ENCODE measurements at regions not wholly inside any gene's neighbourhood (a gene's known extent, or its start where the extent isn't known, plus 50 kb on each side); places are given as distances from the start of the nearest gene placed in this dataset.

DNA sequence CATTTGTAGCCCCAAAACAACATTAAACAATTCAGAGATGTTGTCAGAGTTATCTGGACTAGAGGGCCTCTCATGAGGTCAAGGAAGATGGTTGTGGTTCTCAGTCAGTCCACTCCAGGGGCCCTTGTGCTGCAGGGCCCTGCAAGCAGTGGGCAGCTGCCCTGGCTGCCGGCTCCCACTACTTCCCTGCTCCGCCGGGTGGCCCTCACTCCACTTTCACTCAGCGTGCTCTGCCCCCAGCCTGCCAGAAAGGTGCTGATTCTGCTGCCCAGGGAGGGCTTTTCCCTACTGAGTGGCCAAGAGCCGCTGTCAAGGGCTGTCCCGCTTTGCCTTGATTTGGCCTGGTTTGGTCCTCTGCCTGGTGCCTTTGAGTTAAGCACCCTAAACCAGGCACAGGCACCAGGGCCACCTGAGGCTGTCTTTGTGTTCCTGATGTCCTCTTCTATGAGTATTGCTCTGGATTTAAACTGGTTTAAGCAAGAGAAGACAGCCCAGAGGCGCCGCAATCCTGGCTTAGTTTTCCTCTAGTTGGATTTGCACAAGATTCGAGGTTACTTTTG is 117.2 kb downstream of the GADD45G start:
- DNase-seq (ENCODE audit: low read depth in 2 of 2), result no peak

DNA sequence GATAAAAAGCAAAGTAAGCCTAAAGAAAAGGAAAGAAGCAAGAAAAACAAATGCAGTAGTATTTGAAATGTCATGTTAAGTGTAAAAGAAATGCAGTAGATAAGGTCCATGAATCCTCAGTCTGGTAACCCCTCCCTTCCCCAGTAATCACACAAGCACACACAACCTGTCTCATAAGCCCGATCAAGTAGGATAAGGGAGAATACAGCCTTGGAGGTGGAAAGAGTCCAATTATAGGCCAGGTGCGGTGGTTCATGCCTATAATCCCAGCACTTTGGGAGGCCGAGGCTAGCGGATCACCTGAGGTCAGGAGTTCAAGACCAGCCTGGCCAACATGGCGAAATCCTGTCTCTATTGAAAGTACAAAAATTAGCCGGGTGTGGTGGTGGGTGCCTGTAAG is 117.9 kb downstream of the GADD45G start:
- DNase-seq (ENCODE audit: low read depth in 2 of 2), result no peak

DNA sequence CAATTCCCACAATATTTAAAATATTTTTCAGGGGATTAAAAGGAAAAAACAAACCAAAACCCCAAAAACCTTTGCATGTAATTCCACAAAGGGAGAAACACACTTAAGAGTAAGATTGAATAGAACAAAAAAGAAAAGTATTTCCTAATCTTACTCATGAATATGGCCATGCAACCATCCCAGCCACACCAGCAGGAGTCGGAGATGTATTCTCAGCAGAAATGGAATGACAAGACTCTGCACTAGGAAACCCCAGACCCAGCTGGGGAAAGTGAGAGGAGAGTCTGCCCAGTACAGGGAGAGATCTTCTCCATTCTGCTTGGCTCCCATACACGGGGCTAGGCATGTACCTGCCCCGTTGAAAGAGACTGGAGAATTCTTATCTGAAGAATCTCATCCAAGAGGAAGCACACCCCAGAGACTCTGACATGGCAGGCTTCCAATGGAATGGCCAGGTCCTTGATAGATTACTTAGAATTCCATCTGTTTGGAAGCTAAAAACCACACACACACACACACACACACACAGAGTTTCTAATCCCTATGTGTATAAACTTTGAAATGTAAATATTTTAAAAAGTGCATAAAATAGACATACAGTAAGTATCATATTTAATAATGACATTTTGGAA is 118.8 kb downstream of the GADD45G start:
- DNase-seq (ENCODE audit: low read depth in 2 of 2), result no peak

DNA sequence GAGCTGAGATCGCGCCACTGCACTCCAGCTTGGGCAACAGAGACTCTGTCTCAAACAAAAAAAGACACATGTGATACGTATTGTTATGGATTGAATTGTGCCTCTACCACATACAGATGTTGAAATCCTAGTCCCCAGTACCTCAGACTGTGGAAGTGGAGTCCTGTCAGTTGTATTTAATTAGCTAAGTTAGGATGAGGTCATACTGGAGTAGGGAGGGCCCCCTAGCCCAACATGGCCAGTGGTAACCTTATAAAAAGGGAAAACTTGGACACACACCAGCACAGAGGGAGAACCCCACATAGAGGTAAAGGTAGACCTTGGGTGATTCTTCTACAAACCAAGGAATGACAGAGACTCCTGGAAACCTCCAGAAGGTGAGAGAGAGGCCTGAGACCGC is 119.8 kb downstream of the GADD45G start:
- no peak for DNase-seq (ENCODE audit: low read depth in 2 of 2)

DNA sequence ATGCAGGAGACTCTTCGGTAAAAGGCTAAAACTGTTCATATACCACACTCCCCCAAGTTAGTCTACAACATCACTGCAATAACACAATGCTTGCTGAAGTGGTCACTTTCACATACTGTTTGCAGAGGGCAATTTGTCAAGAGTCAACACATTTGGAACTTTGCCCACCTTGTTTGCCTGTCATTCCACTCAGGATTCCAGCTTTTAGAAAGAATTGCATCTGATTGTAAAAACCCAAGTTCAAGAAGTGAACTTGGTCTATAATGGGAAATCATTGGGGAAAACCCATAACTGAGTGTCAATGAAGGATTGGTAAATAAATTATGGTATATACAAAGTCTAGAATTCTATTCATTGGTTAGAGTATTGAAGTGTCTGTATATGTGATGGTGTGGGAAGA is 120.5 kb downstream of the GADD45G start:
- no peak for DNase-seq (ENCODE audit: low read depth in 2 of 2)

DNA sequence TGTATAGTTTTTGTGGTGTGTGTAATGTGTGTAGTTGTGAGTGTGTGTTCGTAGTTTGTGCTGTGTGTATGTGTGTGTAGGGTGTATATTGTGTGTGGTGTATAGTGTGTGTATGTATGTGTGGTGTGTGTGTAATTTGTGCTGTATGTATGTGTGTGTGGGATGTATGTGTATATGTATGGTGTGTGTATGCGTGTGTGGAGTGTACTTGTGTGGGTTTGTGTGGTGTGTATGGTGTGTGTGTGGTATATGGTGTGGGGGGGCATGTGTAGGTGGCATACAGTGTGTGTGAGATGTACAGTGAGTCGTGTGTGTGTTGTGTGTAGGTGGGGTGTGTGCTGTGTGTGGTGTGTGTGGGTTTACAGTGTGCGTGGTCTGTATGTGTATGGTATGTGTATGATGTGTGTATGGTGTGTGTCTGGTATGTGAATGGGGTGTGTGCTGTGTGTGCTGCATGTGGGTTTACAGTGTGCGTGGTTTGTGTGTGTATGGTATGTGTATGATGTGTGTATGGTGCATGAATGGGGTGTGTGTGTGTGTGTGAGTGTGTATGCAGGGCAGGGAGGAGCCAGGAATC is 125.2 kb downstream of the GADD45G start:
- no peak for DNase-seq (ENCODE audit: low read depth in 2 of 2)

DNA sequence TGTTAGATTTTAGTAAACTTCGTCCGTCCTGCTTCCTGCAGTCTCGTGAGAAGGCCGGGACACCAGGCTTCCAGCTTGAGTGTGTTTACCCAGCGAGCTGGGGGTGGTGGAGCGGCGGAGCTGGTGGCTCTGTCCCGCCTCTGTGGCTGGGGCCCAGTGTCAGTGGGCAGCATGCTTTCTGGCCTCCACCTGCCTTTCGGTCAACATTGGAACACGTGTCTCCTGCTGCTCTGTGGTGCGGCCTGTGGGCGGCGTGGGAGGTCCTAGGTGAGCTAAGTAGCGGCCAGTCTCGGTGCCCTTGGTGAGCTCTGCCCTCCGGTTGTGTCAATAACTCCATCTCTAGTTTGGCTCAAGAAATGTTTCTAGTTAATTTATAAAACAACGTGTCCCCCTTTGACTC is 125.9 kb downstream of the GADD45G start:
- no peak for DNase-seq (ENCODE audit: low read depth in 2 of 2)

DNA sequence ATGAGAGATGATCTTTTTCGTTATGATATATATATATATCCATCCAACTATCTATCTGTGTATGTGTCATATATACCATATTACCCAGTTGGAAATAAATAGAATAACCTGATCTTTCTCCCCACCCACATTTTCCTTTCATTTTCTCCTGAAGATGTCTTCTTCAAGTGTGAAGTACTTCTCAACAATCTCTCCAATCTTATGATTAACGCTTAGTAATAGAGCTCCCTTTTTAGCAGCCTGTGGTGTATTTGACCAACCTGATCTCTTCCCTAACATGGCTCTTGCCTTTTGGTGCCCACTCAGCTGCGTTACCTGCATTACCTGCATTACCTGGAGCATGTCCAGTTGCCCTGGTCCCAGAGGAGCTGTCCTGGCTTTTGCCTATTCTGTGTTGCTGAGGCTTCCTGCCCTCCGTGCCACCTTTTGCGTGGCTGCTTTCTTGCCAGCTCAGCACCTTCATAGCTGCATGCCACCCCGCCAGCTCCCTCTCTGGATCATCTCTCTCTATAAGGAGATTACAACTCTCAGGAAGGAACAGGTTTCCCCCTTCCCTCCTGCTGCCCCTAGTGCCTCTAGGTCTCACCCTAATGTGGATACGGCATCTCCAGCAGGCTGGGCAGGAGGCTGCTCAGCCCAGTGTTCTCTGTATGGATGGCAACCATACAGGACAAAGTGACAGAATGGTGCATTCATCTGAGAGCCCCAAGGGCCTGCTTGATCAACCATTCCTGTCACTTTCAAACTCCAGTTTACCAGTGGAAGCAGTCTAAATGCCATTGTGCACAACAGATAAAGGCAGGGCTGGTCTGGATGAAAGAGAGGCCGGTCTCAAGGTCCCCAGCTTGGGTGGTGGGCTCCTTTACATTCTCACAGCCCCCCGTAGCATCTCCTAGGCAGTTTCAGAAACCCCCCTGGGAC is 126.7 kb downstream of the GADD45G start:
- no peak for DNase-seq (ENCODE audit: low read depth in 2 of 2)

DNA sequence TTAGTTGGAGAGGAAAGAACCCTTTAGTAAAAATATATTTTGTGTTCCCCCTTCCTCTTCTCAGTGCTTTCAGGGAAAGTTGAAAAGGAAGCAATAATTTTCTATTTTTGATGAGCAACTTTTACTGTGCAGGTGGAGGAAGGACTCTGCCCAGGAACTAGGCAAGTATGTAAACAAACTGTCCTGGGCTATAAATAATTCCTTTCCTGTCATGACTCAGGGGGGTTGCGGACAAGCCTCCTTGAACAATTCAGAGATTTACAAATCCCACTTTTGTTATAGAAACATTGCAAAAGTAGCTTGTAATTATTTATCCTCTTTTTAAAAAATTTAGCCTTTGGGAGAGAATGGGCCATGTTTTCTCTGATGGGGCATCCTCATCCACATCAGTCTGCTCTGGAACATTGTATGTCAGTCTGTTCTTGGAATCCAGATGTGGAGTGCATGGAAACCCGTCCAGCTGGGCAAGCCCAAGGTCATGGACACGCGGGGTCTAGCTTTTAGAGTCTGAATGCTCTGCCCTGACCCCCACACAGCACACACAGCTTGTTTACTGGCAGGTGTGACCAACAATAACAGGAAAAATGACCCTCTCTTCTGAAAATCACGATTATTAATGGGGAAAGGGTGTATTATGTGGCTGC is 127.6 kb downstream of the GADD45G start:
- peak in 1 of 2 donors; percentile 54 for DNase-seq (ENCODE audit: low read depth in 2 of 2)

DNA sequence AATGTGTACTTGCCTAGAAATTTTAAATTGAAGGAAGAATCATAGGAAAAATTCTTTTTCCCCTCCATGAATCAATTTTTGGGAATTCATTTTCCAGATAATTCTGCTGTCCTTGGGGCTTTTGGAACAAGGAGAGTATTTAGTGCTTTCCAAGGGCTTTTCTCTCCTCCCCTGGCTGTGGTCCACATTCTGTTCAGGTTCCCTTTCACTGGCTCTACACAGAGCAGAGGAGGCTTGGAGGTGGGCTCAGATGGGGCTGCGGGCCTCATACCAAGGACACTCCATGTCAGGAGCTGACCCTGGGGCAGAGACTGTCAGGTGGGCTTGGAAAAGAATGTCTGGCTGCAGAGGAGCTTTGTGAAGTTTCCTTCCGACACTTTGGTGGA is 128.1 kb downstream of the GADD45G start:
- no peak for DNase-seq (ENCODE audit: low read depth in 2 of 2)

DNA sequence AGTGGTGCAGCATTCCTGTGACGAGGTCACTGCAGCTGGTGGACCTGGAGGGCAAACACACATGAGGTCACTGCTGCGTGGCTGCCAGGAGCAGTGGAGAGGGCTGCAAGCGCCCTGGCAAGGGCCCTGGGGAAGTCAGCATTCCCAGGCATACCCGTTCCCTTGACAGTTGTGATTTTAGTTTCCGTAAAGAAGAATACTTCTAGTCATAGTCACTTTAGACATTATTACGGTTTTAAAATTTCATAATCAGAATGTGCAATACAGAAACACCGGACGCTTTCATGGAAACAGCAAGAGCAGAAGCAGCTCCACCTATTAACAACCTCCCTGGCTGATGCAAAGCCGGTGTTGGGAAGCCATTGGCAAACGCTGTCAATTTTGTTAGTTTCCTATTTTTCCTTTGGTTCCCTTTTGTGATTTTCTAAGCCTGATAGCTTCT is 129.8 kb downstream of the GADD45G start:
- no peak for DNase-seq (ENCODE audit: low read depth in 2 of 2)

DNA sequence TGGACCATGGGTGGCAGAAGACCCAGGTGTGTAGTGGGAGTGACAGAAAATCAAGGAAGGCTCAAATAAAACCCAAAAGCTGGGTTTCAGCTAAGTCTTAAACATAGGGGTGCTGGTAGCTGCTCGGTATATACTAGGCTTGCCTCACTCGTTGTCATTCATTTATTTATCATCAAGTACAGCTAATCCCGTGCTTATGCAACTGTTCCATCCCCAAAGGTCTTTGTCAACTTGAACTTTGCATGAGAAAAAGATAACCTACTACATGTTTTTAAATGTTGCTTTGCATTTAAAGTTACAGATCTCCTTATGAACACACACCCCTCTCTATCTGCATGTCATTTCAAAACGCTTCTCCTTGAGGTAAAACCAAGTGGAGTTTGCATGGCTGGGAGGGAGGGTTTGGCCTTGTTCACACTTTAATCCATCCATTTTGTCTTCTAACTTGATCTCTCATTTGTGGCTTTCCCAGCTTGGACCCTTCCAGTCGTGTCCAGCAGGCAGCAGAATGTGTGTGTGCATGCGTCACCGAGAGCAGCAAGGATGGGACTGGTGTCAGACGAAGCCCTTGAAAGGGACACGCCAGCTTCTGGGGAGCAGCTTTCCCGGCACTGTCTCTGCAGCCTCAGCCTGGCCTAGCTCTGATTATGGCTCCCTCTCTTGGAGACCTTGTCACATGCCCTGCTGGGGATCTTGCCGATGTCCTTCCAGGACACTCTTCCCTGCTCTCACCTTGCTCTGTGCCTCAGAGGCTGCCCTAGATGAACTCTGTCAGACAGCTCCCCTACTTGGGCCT is 133.5 kb downstream of the GADD45G start:
- DNase-seq (ENCODE audit: low read depth in 2 of 2), result no peak

DNA sequence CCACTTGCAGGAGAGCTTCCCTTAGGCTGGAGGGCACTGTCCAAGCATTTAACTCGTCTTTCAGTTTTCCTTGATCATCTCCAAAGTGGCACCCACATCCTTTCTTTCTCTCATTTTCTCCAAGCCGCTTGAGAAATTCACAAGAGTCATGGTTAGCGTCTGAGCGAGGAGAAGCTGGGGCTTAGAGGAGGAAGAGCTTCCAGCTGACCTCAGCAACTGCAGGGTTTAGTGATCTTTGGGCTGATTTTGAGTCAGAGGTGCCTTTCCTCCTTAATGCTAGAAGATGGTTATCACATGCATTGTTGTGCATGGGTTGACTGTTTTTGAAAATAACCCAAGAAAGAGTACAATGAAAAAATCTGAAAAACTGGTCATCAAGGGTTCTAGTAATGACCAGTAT is 134.7 kb downstream of the GADD45G start:
- DNase-seq (ENCODE audit: low read depth in 2 of 2), result no peak

DNA sequence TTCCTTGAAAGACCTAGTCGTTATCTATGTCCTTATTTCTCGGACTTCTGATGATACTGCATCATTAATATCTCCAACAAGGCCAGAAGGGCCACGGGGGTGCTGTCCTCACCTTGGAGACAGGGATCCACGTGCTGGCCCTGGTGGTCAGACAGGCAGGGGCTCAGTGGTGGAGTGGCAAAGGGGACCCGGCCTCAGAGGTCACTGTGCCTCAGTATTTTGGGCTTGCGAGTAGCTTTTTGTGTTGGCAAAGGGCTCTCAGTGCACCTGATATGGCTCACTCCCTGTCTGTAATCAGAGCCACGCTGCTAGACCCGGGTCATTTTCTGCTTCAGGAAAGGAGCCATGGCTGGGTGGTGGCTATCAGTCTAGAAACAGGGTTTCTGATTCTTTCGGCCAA is 135.1 kb downstream of the GADD45G start:
- no peak for DNase-seq (ENCODE audit: low read depth in 2 of 2)

DNA sequence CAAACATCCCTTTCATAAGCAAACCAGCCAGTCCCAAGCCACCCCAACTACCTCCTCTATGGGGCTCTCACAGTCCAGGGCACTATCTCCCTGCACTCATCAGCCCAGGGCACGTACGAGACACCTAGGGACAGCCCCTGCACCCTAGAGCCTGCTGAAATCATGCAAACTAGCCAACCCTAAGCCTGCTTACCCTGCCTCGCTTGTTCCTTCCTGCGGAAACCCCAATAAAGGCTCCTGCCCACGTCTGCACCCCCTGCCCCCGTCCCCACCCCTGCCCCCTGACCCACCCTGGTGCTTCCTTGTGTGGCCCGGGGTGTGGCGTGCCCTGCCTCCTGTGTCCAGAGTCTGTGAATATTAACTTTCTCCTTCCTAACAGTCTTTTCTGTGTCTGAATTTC is 135.9 kb downstream of the GADD45G start:
- no peak for DNase-seq (ENCODE audit: low read depth in 2 of 2)

DNA sequence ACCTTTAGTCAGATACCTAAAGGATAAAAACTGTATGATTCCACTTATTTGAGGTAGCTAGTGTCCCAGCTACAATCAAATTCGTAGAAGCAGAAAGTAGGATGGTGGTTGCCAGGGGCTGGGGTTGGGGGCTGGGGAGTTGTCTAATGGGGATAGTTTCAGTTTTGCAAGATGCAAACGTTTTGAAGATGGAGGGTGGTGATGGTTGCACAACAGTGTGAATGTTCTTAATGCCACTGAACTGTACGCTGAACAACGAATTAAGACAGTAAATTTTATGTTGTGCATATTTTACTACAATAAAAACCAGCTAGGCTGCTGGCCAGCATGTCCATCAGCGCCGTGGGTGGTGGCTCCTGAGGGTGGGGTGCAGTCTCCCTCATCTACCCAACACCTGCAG is 137.8 kb downstream of the GADD45G start:
- no peak for DNase-seq (ENCODE audit: low read depth in 2 of 2)

DNA sequence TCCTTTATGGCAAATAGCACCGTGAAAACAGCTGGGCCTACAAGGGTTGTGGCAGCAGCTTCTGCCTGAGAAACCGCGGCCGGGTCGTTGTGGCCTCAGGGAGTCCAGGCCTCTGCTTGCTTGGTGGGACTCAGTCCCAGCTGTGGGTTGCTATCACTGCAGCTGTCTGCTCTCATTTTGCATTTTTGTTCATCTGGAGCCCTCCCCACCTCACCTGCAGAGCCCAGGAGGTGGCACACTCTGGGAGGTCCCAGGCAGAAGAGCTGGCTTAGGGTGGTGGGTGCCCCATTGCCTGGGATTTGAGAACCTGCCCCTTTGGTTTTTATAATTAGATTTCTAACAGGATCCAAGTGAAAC is 138.4 kb downstream of the GADD45G start:
- no peak for DNase-seq (ENCODE audit: low read depth in 2 of 2)

DNA sequence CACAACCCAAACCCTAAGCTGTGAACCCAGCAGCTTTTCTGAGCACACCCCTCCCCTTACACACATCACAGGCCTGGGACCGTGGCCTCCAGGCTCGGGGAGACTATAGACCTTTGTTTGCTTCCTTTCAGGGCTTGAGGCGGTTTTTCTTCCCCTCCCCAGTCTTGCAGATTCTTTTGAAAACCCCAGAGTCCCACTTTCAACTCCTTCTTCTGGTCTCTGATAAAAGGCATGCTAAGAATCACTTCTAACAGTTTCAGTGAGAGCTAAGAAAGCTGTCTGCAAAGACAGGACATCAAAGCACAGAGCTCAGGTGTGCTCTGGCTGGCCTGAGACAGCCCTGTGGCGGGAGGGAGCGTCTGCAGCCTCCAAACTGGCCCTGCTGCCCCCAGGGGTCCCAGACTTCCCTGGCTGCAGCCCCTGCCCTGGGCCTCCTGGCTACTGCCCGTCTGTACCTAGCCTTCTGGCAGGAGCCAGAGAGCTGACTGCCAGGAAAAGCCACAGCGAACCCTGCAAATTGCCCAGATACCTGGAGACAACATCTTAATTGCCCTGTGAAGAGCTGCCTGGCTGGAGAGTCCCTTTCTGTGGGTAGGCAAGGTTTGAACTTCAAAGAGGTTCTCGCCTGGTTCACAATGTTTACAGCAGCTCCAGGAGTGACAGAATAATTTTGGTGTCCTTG is 138.9 kb downstream of the GADD45G start:
- no peak for DNase-seq (ENCODE audit: low read depth in 2 of 2)

DNA sequence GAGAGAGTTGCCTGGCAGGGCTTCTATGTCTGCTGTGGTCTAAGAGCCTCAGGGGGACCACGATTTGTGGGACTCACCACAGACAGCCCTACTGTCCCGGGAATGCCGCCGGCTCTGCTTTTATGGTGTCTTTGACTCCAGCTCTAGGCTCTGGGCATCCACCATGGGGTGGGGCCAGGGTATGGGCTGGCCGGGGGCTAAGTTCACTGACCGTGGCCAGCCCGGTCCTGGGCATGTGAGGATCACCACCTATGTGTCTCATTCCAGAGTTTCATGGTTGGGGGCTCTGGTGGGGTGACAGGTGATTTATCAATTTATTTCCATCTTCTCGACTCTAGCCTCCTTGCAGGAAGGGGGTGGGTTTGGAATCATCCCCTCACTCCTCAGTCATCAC is 139.4 kb downstream of the GADD45G start:
- DNase-seq (ENCODE audit: low read depth in 2 of 2), result no peak

DNA sequence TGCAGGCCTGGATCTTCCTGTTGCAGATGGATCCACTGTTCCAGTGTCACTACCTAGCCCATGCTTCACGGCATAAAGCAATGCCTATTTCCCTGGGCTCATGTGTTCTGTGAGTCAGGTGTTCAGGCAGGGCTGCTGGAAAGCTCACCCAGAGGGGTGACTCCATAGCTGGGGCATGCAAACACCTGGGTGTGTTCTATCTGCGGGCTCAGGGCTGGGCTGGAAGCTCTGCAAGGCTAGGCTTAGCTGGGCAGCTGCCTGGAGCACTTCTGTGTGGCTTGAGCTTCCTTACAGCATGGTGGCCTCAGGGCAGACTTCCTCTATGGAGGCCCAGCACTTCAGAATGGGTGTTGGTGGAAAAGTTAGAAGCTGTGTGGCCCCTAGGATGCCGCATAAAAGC is 139.9 kb downstream of the GADD45G start:
- DNase-seq (ENCODE audit: low read depth in 2 of 2), result no peak

All from lung microvascular endothelial cell (primary cell).